B cell (primary cell): ENCODE measurements at regions not wholly inside any gene's neighbourhood (a gene's known extent, or its start where the extent isn't known, plus 50 kb on each side); places are given as distances from the start of the nearest gene placed in this dataset.

Experiments
- ATAC-seq: fragments of 200-7000 bp; cut with Tn5 transposase; one replicate; pipeline ENCODE4 v1.10.0; 2021; ENCODE audit warnings: low read depth, mild to moderate bottlenecking, moderate number of reproducible peaks, moderate library complexity
- CTCF ChIA-PET: fragments of 350-600 bp; sonication (Branson Sonifier 250); formaldehyde crosslinking; loops from one replicate; lab custom pipeline; 2021; ENCODE audit warnings: antibody characterized with exemption, inconsistent platforms; lab: Charles Lee
- POLR2A ChIA-PET: fragments of 350-600 bp; sonication (Branson Sonifier 250); formaldehyde crosslinking; loops from one replicate; lab custom pipeline; 2021; ENCODE audit warnings: antibody characterized with exemption; lab: Charles Lee
- DNase-seq: peaks from one replicate; pipeline ENCODE4 v3.0.0; 2013
- H2AFZ ChIP-seq: 2 replicates; pipeline ENCODE4 v1.6.1; 2012; ENCODE audit warnings: mild to moderate bottlenecking, low read depth, low read length; ENCODE audit not compliant: insufficient read depth, poor library complexity, severe bottlenecking
- H3K27ac ChIP-seq, 2 donors: 1 replicate in 1 of 2; 2 replicates in 1 of 2; pipeline ENCODE4 v1.5.1; 2012 to 2013; ENCODE audit warnings: low read length in 2 of 2, mild to moderate bottlenecking in 2 of 2, moderate library complexity in 1 of 2
- H3K27me3 ChIP-seq, 4 experiments: fragments of 200-600 bp in 1 of 4; sonication (generic) in 1 of 4; replicated peaks in 1 of 4; 1 replicate in 2 of 4; 2 replicates in 2 of 4; pipeline versions ENCODE4 v1.6.1 to v1.7.0; 2013 to 2016; ENCODE audit warnings: low read length in 3 of 4, mild to moderate bottlenecking in 2 of 4, mixed read lengths in 1 of 4, moderate library complexity in 1 of 4; ENCODE audit not compliant: insufficient read depth in 4 of 4, control insufficient read depth in 3 of 4; ENCODE audit errors: control extremely low read depth in 1 of 4
- H3K36me3 ChIP-seq, 2 experiments: replicated peaks in 1 of 2; 1 replicate in 1 of 2; 2 replicates in 1 of 2; pipeline versions ENCODE4 v1.6.1 to v1.7.1; 2013; ENCODE audit warnings: low read length in 1 of 2; ENCODE audit not compliant: insufficient read depth in 2 of 2, control insufficient read depth in 1 of 2; ENCODE audit errors: control extremely low read depth in 1 of 2, extremely low read depth in 1 of 2
- H3K4me1 ChIP-seq, 2 donors: fragments of 200-600 bp in 1 of 2; sonication (generic) in 1 of 2; 1 replicate in 1 of 2; 2 replicates in 1 of 2; pipeline versions ENCODE4 v1.5.1 to v1.6.1; 2013 to 2017; ENCODE audit warnings: low read length in 2 of 2; ENCODE audit not compliant: control insufficient read depth in 2 of 2, insufficient read depth in 2 of 2
- H3K4me2 ChIP-seq: replicated peaks from 2 replicates; pipeline ENCODE3; 2012; ENCODE audit warnings: mild to moderate bottlenecking, low read depth, low read length; ENCODE audit not compliant: poor library complexity, severe bottlenecking
- H3K4me3 ChIP-seq, 5 experiments: fragments of 200-600 bp in 1 of 5; sonication (generic) in 1 of 5; 1 replicate in 3 of 5; 2 replicates in 2 of 5; pipeline versions ENCODE4 v1.5.1 to v1.7.0; 2011 to 2016; ENCODE audit warnings: low read length in 4 of 5, mild to moderate bottlenecking in 4 of 5, low read depth in 2 of 5, control low read depth in 1 of 5, moderate library complexity in 1 of 5; ENCODE audit not compliant: insufficient read depth in 1 of 5; ENCODE audit errors: control extremely low read depth in 1 of 5, extremely low read depth in 1 of 5
- H3K79me2 ChIP-seq: fragments of 200-600 bp; sonication (generic); one replicate; pipeline ENCODE4 v1.6.0; 2016; ENCODE audit warnings: low read length; ENCODE audit not compliant: control insufficient read depth, insufficient read depth
- H3K9ac ChIP-seq: fragments of 200-600 bp; sonication (generic); 2 replicates; pipeline ENCODE4 v1.6.1; 2017; ENCODE audit warnings: mild to moderate bottlenecking, low read length, moderate library complexity
- H3K9me3 ChIP-seq, 3 donors: one replicate each; pipeline versions ENCODE4 v1.6.1 to v1.7.1; 2013; ENCODE audit warnings: low read length in 2 of 3; ENCODE audit not compliant: control insufficient read depth in 2 of 3, insufficient read depth in 1 of 3; ENCODE audit errors: control extremely low read depth in 1 of 3
- H4K20me1 ChIP-seq: 2 replicates; pipeline ENCODE4 v1.6.0; 2012; ENCODE audit warnings: mild to moderate bottlenecking, low read length; ENCODE audit not compliant: insufficient read depth, control insufficient read depth, poor library complexity, severe bottlenecking
- H3K27ac Mint-ChIP-seq: one replicate; pipeline ENCODE4 v1.8.0; 2021; ENCODE audit warnings: mixed read lengths
- H3K27me3 Mint-ChIP-seq: one replicate; pipeline ENCODE4 v1.8.0; 2021; ENCODE audit warnings: mixed read lengths
- H3K4me1 Mint-ChIP-seq: one replicate; pipeline ENCODE4 v1.8.0; 2021; ENCODE audit warnings: mixed read lengths
- H3K4me3 Mint-ChIP-seq: one replicate; pipeline ENCODE4 v1.8.0; 2021; ENCODE audit warnings: mixed read lengths
- H3K9me3 Mint-ChIP-seq: one replicate; pipeline ENCODE4 v1.8.0; 2022; ENCODE audit warnings: mixed read lengths; ENCODE audit not compliant: insufficient read depth
- CTCF ChIP-seq: fragments of 200-600 bp; IDR thresholded peaks from one replicate; pipeline ENCODE4 v1.8.0; 2022; ENCODE audit warnings: antibody characterized with exemption, mild to moderate bottlenecking
- EZH2 ChIP-seq: IDR thresholded peaks from 2 replicates; pipeline ENCODE4 v1.6.1; 2012; ENCODE audit warnings: borderline replicate concordance, low read depth, mild to moderate bottlenecking, moderate library complexity, low read length; ENCODE audit not compliant: insufficient read depth, poor library complexity, severe bottlenecking
- WGBS: methylation state at CpG from one replicate; pipeline ENCODE4 v1.1.5; 2013; ENCODE audit warnings: missing lambda C conversion rate; ENCODE audit not compliant: insufficient coverage; 5-methylcytosine and 5-hydroxymethylcytosine counted together
- intact Hi-C: fragments of 100-400 bp; cut with micrococcal nuclease; formaldehyde crosslinking; loops from one replicate; pipeline ENCODE4 v1.10.0; 2022

GRCh38 chrX:85506871-85507270 lies 127.4 kb upstream of the POF1B start:
- Mint-ChIP-seq H3K9me3 (no peaks in the 10 kb centered on the region), H3K27me3 (no peaks in the 10 kb centered on the region), H3K4me3 (no peak overlapping the region), H3K4me1 (no peaks in the 10 kb centered on the region), H3K27ac (no peak overlapping the region)
- ChIA-PET CTCF (no interaction called here), POLR2A (no interaction called here)
- Histone ChIP-seq H2AFZ (no peak overlapping the region), H3K4me3 (no peak overlapping the region), H4K20me1 (no peaks in the 10 kb centered on the region), H3K4me2 (no peak overlapping the region), H3K79me2 (no peaks in the 10 kb centered on the region), H3K9ac (no peak overlapping the region), H3K9me3 (no peaks in the 10 kb centered on the region), H3K27ac (no peak overlapping the region), H3K27me3 (no peaks in the 10 kb centered on the region), H3K36me3 (no peaks in the 10 kb centered on the region), H3K4me1 (no peaks in the 10 kb centered on the region)
- TF ChIP-seq EZH2 (no peak), CTCF (no peak)
- ATAC-seq (no peak), DNase-seq (no peak)
- no CpG with 5 or more reads among the region's 2 CpGs for WGBS
- intact Hi-C loops: no loop called here

GRCh38 chrX:85505801-85506200 lies 126.3 kb upstream of the POF1B start:
- Histone ChIP-seq H3K4me1 (no peaks in the 10 kb centered on the region), H3K4me2 (no peak overlapping the region), H3K27me3 (no peaks in the 10 kb centered on the region), H3K36me3 (no peaks in the 10 kb centered on the region), H3K9ac (no peak overlapping the region), H3K27ac (no peak overlapping the region), H4K20me1 (no peaks in the 10 kb centered on the region), H3K79me2 (no peaks in the 10 kb centered on the region), H2AFZ (no peak overlapping the region), H3K9me3 (no peaks in the 10 kb centered on the region), H3K4me3 (no peak overlapping the region)
- no peaks in the 10 kb centered on the region for H3K4me1 Mint-ChIP-seq
- H3K4me3 Mint-ChIP-seq: no peak overlapping the region
- no CpG with 5 or more reads among the region's 2 CpGs for WGBS
- no peak overlapping the region for H3K27ac Mint-ChIP-seq
- H3K27me3 Mint-ChIP-seq: no peaks in the 10 kb centered on the region
- no peak for TF ChIP-seq EZH2
- TF ChIP-seq CTCF: no peak
- ChIA-PET POLR2A (no interaction called here), CTCF (no interaction called here)
- H3K9me3 Mint-ChIP-seq: no peaks in the 10 kb centered on the region
- intact Hi-C loops: no loop called here
- no peak for ATAC-seq
- no peak for DNase-seq
